ENCODE measurements at regions not wholly inside any gene's neighbourhood (a gene's known extent, or its start where the extent isn't known, plus 50 kb on each side); places are given as distances from the start of the nearest gene placed in this dataset.

GRCh38 chr10:98328640-98329039 is 60.6 kb upstream of the LOXL4 start:
- no peak for TF ChIP-seq POLR2A (IDR thresholded peaks at IDR 0.05; ENCODE audit: low read length)
- TF ChIP-seq GATA1 (IDR thresholded peaks at IDR 0.05; ENCODE audit: low read depth, low read length): no peak

Measured in erythroblast (primary cell).